Dedifferentiated amniotic fluid mesenchymal stem cell (primary cell): ENCODE measurements at regions not wholly inside any gene's neighbourhood (a gene's known extent, or its start where the extent isn't known, plus 50 kb on each side); places are given as distances from the start of the nearest gene placed in this dataset.
"Not testable (repeated sequence)": the region's sequence is repeated elsewhere in the genome, so short reads cannot be mapped to it uniquely, and the experiment has no call there.

Source experiments
- DNase-seq: peaks from one replicate; pipeline ENCODE4 v3.0.0-alpha.2; 2016; ENCODE audit errors: extremely low spot score

DNA sequence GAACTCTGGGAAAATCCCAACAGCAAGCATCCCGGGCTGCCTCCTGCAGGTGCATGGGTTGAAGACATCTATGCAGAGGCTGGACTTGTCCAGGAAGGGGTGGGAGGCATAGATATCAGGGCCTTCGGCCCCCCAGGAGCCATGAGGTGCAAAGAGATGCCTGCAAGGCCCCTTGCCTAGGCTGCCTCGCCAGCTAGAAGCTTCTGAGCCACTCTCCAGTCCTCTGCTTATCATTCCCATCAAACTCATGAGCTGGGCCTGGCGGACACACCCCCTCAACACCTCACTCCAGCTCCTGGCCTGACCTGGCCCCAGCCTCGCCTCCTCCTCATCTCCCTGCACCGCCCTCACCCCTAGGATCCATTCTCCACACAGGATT, 152.4 kb upstream of the PTPN1 start:
- no peak for DNase-seq

DNA sequence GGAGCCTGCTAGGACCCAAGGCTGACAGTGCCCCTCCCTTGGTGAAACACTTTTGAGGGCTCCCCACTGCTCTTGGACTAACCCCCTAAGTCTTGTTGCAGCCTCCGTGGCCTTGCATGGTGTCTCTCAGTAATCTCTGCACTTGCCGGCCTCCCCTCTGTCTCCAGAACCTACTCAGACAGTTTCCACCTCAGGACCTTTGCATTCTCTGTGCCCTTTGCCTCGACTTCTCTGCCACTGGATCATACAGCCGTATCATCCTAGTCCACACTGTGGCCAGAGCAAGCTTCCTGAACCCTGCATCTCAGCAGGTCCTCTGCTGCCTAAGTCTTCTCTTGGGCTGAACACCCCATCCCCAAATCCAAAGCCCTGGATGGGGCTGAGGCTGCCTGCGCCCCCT, 152.0 kb upstream of the PTPN1 start:
- DNase-seq: no peak

DNA sequence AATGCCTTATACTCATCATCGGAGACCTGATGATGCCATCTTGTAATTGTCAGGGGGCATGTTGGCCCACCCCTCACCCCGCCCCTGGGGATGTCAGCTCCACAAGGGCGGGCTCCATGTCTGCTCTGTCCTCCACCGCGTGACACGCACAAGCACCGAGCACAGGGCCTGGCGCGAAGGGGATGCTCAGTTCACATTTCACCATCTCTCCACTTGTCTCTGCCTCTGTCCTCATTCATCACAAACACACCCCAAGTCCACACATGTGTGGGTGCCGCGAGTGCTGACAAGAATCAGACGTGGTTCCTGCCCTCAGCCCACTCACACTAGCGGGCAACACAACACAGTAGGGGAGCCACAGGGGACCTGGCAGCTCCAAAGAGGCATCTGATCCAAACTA, 151.2 kb upstream of the PTPN1 start:
- no peak for DNase-seq

DNA sequence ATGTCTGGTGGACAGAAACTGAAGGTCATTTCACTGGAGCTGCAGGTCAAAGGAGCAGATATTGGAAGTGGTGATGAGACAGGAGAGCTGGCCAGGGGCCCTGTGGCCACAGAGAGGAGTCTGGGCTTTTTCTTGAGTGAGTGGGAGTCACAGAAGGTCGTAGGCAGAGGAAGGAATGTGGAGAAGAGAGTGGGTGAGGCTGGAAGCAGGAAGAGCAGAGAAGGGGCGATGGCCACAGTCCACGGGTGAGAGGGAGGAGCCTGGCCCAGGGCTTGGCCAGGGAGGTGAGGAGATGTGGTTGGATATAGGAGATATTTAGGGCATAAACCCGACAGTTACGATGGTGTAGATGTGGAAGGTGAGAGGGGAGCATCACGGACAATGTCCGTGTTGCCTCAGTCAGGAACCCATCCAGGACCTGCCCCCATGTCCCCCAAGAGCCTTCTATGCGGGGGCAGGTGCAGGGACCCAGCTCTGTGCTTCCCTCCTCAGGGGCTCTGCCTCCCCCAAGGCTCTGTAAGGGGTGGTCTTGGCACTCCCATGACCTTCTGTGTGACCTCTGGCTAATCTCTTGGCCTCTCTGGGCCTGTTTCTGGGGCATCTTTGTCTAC, 150.5 kb upstream of the PTPN1 start:
- no peak for DNase-seq

DNA sequence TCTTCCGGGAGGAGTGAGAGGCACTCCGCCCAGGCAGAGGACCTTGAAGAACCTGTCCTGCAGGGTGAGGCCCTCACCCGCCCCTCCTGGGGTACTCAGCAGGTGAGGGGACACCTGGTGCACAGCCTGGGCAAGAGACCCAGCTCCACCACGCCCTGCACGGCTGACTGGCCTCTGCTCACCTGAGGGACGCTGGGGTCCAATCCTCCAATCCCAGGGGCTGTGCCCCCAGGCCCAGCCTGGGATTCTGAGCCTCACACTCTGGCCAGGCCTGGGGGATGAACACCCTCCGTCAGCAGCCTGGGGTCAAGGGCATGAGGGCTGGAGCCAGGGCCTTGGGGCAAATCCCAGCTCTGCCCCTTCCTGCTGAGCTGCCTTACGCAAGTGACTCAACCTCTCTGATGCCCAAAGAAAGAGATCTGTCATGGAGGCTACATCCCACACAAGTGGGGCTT, 149.9 kb upstream of the PTPN1 start:
- no peak for DNase-seq

DNA sequence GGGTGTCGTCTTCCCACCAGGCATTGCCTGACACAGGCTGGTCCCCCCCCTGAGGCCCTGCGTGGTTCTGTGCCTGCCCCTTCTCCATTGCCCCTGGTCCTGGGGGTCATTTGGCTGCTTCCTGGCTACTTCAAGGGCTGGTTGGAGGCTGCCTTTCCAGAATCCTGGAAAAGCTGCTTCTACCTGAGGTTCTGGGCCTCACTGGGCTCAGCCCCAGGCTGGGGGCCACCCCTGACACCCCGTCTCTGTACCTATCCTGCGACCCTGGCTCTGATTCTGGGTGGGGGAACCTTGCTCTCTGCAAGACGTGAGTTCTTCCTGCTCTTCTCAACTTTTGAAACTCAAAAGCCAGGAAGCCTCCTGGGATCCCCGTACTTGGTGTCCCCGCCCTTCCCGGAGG, 149.3 kb upstream of the PTPN1 start:
- no peak for DNase-seq

DNA sequence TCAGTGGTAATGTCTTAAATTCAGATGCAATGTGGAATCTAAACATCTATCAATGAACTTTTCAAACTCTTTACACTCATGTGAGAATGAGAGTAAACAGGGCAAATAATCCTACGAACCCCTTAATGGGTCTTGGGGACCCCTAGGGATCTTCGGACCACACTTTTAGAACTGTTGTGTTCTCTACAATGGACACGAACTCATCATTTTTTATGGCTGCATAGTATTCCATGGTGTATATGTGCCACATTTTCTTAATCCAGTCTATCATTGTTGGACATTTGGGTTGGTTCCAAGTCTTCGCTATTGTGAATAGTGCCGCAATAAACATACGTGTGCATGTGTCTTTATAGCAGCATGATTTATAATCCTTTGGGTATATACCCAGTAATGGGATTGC, 148.0 kb upstream of the PTPN1 start:
- not testable (repeated sequence) for DNase-seq

DNA sequence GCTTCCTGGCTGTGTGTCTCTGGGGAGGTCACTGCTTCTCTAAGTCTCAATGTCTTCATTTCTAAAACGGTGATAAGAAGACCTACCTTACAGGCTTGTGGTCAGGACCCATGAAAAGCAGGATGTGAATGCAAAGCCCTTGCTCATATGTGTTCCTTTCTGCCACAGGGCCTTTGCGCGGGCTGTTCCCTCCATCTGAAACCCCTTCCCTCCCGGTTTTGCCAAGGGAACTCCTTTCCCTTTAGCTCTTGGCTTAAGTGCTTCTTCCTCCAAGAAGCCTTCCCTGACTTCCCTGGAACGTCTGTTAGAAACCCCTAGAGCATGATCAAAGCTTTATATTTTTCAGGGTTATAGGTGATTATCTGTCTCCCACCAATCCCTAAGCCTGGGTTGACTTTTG, 147.2 kb upstream of the PTPN1 start:
- DNase-seq: no peak

DNA sequence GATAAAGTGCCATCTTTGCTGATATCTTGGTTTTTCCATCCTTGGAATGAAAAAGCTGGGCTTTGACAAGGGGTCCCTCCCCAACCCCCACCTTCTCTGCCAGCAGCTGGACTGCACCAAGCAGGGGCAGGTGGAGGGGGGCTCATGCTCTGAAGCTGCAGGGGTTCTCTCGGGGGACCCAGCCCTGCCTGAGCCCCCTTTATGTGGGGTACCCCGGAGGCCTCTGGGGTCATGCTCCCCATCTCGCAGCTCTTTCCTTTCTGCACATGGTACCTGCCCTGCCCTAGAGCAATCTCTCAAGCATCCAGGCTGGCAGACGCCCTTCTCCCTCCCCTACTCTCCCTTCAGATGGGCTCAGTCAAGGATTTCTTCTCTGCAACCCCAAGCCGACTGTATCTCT, 146.7 kb upstream of the PTPN1 start:
- no peak for DNase-seq

DNA sequence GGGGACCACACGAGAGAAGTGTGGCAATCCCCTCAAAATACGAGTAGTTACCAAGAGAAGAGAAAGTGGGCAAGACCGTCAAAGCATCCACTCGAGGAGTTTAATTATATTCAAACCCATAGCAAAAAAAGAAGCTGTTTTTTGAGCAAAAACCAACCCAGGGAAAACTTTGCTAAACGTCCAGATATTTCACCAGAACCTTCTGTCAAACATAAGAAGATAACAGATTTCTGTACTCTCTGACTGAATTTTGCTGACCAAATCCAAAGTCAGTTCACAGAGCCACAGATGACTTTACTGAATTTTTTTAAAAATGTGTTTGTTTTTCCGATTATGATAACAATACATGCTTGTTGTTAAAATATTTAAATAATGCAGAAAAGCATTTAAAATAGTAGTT, 145.6 kb upstream of the PTPN1 start:
- DNase-seq: no peak

DNA sequence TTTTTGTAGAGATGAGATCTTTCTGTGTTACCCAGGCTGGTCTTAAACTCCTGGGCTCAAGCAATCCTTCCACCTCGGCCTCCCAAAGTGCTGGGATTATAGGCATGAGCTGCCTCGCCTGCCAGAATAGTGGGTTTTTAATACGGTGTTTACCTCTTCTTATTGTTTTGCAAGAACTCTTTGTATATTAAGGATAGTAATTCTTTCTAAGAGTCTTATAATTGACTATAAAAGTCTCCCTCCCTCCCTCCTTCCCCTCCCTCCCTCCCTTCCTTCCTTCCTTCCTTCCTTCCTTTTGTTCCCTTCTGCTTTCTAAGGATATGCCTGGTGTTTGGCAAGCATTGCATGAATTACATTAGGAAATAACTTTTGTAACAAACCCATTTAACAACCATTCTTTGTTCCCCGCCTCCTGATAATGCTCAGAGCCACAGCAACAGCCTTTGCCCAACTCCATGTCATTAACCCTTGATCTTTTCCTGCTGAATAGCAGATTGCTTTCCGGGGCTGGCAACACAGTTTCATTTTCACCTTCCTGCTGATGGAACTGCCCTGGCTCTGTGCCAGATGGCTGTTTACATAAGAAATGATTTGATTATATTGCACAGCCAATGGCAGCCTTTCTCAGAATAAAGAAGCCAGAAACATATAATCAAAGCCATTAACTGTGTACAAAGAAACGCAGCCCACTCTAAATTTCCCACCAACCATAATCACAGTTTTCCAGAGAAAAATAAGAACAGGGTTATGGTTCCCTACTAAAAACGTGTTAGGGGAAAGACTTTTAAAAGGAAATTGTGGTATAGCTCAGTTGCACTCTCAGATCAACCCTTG, 143.7 kb upstream of the PTPN1 start:
- no peak for DNase-seq

DNA sequence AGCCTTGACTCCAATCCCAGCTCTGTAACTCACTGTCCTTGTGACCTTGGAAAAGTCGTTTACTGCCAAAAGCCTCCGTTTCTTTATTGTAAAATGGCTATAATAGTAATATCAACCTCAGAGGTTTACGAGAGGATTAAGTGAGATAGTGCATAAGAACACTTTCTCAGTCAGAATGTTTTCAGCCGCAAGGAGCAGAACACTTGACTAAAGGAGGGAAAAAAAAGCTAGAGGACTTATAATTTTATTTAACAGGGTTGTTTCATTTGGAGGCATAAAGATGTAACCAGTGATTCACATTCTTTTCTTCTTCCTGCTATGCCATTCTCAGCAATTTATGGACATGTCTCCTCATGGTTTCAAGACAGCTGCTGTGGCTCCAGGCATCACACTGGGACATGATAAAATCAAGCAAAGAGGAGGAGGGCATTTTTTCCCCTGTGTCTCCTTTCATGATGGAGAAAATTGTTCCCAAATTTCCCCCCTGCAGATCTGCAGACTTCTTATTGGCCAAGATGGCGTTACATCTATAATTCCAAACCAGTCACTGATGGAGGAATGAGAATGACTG, 143.0 kb upstream of the PTPN1 start:
- no peak for DNase-seq

DNA sequence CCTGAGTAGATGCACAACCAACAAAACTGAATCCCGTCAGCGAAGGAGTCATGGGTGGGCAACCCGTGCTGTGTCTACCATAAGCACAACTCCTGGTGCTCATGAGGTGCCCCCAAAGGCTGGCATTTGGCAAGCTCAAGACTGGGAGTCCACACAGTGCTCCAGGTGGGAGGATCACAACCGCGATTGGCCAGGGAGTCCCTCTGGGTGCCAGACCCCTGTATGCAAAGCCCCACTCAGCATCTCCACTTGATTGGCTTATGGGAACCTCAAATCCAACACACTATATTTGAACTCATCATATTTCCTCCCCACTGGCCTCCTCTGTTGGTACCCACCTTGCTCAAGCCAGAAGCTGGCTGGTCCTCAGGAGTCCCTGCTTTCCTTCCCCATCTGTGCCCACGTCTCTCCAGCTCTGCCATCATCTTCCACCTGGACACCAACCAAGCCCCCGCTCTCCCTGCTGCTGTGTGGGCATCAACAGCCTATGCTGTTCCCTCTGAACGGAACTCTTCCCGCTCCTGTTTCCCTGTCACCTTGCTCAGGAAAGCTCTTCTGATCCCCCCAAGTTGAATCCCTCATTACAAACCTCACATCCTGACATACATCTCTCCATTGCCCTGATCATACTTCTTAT, 142.3 kb upstream of the PTPN1 start:
- DNase-seq: no peak

DNA sequence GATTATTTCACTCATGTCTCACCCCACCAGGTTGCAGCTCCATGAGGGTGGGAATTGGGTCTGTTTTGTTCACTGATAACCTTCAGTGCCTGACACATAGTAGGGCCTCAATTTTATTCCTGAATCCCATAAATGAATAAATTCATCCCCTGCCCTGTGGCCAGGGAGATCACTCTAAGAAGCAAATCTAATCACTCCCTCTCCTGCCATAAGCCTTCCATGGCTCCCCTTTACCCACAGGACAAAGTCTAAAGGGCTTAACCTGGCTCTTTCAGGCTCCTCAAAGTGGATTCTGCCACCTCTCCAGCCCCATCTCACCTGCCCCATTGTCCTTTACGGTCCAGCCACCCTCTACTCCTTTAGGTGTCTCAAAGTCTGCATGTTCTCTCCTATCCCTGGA, 141.8 kb upstream of the PTPN1 start:
- no peak for DNase-seq

DNA sequence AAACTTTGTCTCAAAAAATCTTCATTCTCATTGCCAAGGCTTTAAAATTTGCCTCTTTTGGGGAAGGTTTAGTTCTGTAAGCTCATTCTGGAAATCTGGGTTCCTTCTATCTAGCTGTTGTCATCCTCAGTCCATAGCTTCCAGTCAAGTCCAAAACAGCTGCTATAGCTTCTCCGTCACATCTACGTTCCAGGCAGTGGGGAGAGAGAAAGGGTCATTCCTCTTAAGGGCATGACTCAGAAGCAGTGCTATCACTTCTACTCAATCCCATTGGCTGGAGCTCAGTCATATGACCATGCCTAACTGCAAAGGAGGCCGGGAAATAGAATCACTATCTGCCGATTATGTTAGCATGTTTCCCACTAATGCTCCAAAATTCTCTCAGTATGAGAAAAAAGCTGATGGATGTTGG, 141.4 kb upstream of the PTPN1 start:
- DNase-seq: no peak

DNA sequence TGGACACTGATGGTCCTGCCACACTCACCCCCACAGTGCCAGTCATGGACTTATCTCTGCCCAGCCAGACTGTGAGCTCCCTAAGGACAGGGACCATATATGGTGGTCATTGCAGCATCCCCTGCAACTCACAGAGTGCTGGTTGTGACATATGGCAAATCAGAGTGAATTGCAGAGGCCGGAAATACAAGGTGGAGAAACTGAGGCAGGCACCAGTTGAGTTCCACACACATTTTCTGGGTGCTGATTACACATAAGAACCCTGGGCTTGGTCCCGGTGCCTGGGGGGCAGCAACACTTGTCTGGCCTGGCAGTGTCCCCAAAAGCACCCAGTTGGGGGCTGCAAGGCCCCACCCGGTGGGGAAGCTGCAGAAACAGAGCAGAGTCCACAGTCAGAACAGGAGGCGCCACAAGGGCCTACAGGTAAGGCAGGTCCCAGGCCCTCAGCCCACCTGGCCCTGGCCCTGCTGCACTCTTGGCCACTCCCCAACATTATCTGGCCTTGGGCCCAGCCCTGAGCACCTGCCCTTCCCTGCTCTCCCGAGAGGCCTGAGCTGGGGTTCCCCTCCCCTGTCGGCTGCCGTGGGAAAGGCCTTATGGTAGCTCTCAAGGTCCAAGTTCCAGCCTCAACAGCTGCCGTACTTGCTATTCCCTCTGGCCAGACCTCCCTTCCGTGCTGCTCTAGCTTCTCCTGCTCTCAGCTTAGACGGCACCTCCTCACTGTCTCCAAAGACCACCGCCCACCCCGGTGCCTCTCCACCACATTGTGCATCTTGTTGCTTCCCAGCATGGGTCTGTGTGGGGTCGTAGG, 140.8 kb upstream of the PTPN1 start:
- DNase-seq: no peak

DNA sequence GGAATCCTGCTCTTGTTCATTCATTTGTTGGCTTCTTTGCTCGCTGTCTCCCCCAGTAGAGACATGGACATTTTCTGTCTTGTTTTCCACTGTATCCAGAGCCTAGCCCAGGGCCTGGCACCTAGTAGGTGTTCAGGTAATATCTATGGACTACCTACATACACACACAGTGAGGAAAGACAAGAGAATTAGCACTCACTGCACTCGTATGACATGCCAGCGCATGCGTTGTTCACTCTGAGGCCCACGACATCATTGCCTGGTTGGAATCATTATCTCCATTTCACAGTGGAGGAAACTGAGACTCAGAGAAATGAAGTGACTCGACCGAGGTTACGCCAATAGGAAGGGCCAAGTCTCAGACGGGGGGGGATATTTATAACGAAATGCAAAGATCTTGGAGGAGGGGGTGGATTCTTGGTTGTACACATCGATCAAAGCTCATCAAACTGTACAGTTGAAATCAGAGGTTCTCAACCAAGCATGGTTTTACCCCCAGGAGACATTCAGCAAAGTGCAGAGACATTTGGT, 140.1 kb upstream of the PTPN1 start:
- DNase-seq: no peak

DNA sequence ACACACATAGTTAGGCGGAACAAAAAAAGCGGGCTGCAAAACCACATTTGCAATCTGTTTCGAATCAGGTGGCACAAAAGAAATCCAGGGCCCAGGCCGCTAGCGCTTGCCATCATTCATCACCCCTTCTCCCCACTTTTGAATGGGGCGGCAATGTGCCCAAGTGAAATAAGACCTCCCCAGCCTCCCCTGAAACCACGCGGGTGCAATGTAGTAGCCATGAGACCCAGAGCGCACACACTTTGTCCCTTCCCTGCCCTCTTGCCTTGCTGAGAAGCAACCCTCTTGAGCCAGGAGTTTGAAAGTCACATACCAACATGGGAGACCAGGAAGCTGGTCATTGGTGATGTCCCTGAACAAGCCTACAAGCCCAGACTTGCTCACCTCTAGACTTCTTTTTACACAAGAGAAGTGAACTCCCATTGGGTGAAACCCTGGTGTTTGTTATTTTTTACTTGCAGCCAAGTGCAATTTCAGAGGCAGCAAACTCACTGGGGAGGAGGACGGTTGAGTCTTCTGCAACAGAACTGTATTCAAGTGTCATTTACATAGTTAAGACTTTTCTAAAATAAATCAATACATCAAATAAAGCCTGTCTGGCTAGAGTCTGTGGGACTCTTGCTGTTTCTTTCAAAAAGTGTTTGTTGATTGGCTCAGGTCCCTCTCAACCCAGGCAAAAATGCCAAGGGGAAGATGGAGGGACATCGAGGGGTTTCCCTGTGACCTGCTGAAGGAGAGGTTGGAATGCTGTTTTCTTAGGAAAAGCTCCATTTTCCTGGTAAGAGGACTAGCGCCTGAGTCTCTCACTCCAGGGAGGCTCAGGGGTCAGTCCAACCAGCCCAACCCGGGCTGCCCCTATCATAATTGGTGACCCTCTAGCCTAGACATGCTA, 138.1 kb upstream of the PTPN1 start:
- DNase-seq: no peak

DNA sequence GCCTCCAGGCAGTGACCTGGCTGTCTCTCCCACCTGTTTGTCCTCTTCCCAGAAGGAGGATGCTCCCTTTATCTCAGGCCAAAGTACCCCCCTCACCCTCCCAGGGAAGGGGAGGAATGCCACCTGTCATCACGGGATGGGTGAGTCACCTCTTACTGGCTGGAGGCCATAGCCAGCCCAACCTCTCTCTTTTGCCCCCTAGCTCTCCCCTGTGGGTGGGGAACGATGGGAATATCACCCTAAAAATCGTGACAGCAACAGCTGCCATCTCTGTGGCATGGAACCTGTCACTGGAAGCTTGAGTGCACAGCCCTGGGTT, 137.5 kb upstream of the PTPN1 start:
- no peak for DNase-seq

DNA sequence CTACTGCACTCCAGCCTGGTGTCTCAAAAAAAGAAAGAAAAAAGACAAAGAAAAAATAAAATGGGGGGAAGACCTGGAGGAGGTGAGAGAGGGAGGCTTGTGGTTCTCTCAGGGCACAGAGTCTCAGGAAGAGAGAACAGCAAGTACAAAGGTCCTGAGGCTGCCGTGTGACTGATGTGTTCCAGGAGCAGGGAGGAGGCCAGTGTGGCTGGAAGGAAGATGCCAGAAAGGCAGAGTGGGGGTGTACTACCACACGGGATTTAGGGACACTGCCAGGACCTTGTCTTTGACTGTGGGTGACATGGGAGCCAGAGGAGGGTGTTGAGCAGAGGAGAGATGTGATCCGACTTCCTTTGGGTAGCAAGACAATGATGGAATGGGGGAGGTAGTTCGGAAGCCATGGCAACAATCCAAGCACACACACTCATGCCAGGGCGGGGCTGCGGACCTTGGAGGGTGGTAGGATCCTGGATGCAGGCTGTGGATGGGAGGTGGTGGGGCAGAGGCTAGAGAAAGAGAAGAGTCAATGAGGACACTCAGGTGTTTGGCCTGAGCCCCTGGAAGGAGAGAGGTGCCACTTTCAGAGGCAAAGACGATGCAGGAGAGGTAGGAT, 136.4 kb upstream of the PTPN1 start:
- no peak for DNase-seq
